ENCODE measurements at regions not wholly inside any gene's neighbourhood (a gene's known extent, or its start where the extent isn't known, plus 50 kb on each side); places are given as distances from the start of the nearest gene placed in this dataset.

DNA sequence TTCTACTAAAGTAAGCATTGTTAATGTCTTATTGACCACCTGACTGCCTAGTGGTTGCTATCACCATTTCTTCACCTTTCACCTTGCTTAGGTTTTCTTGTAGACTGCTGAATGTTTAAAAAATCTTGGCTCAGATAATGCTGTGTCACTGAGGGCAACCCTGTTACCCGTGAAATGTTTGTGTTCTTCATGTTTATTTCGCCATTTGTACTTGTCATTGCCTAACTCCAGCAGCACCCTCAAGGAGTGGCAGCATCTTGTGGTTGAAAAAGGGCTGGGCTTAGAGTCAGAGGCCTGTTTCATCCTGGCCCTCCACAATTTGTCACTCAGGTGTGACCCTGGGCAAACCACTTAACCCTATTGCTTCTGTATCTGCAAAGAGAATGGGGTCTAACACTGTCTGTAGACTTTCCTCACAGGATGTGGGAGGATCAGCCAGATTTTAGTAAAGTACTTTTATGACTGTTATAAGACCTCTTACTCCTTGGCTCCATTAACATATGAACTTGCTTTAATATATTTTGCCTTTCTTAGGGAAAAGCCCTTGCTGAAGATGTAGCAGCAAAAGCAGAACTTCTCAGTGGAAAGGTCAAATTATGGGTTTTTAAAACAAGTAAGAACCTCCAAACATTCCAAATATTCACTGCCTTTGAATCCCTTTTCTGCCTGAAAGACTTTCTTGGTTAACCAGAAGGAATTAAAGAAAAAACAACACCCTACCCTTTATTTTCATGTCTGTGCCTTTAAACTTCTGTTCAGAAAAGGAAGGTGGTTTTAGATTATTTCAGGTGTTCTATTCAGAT lies 154.5 kb upstream of the C11orf87 start:
- TF ChIP-seq, protein P1, sequence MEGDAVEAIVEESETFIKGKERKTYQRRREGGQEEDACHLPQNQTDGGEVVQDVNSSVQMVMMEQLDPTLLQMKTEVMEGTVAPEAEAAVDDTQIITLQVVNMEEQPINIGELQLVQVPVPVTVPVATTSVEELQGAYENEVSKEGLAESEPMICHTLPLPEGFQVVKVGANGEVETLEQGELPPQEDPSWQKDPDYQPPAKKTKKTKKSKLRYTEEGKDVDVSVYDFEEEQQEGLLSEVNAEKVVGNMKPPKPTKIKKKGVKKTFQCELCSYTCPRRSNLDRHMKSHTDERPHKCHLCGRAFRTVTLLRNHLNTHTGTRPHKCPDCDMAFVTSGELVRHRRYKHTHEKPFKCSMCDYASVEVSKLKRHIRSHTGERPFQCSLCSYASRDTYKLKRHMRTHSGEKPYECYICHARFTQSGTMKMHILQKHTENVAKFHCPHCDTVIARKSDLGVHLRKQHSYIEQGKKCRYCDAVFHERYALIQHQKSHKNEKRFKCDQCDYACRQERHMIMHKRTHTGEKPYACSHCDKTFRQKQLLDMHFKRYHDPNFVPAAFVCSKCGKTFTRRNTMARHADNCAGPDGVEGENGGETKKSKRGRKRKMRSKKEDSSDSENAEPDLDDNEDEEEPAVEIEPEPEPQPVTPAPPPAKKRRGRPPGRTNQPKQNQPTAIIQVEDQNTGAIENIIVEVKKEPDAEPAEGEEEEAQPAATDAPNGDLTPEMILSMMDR (IDR thresholded peaks at IDR 0.05) = no peak
- Mint-ChIP-seq H3K36me3 (peaks cover 9% of the 10 kb centered on the region), H3K4me3 (no peak overlapping the region), H3K4me1 (no peaks in the 10 kb centered on the region), H3K27ac (no peak overlapping the region), H3K27me3 (ENCODE audit: low read depth in 2 of 2) (no peaks in the 10 kb centered on the region), H3K9me3 (peaks cover 11 to 21% of the 10 kb centered on the region in 2 donors)
- DNase-seq (no peak), ATAC-seq (no peak)
- Histone ChIP-seq H3K36me3 (ENCODE audit: control insufficient read depth, insufficient read depth, low read length) (no peaks in the 10 kb centered on the region), H3K4me1 (ENCODE audit: control insufficient read depth, insufficient read depth, low read length) (no peaks in the 10 kb centered on the region), H3K4me3 (ENCODE audit: low read length) (no peak overlapping the region), H3K27ac (ENCODE audit: low read length) (no peak overlapping the region), H3K27me3 (ENCODE audit: control insufficient read depth, insufficient read depth, low read length) (no peaks in the 10 kb centered on the region), H3K9me3 (ENCODE audit: control insufficient read depth, insufficient read depth, low read length) (peaks cover 6% of the 10 kb centered on the region)
- intact Hi-C loops (cut with micrococcal nuclease) = no loop called here
- 41% methylated on average over 2 of the region's 2 CpGs for WGBS (ENCODE audit: insufficient coverage)

DNA sequence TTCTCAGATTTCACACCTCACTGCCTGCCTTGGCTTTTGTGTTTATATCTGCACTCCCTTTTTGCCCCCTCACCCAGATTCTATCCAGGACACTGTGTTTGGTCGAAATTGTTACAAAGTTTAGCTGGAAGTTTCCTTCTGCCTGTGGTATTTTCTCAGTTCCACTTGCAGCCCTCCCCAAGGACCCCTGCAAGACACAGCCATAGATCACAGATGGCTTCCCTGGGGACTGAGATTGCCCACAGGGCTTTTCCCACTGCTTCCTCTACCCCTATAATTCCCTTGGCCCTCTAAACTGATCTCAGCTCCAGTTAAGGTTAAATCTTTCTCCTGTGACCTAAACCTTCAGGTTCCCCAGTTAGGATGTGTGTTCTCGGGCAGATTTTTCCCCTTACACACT lies 146.1 kb upstream of the C11orf87 start:
- TF ChIP-seq, protein P1 (IDR thresholded peaks at IDR 0.05) = no peak
- Mint-ChIP-seq H3K9me3 (peaks cover 16 to 18% of the 10 kb centered on the region in 2 donors), H3K4me3 (no peak overlapping the region), H3K36me3 (peaks cover 8% of the 10 kb centered on the region), H3K27me3 (ENCODE audit: low read depth in 2 of 2) (no peaks in the 10 kb centered on the region), H3K4me1 (no peaks in the 10 kb centered on the region), H3K27ac (no peak overlapping the region)
- intact Hi-C loops (cut with micrococcal nuclease) = no loop called here
- H3K27me3 ChIP-seq (ENCODE audit: control insufficient read depth, insufficient read depth, low read length) = no peaks in the 10 kb centered on the region
- WGBS (ENCODE audit: insufficient coverage) = 58% methylated on average over 2 of the region's 2 CpGs
- no peaks in the 10 kb centered on the region for H3K4me1 ChIP-seq (ENCODE audit: control insufficient read depth, insufficient read depth, low read length)
- H3K36me3 ChIP-seq (ENCODE audit: control insufficient read depth, insufficient read depth, low read length) = no peaks in the 10 kb centered on the region
- H3K9me3 ChIP-seq (ENCODE audit: control insufficient read depth, insufficient read depth, low read length) = no peaks in the 10 kb centered on the region
- H3K27ac ChIP-seq (ENCODE audit: low read length) = no peak overlapping the region
- ATAC-seq = no peak
- no peak overlapping the region for H3K4me3 ChIP-seq (ENCODE audit: low read length)
- no peak for DNase-seq

DNA sequence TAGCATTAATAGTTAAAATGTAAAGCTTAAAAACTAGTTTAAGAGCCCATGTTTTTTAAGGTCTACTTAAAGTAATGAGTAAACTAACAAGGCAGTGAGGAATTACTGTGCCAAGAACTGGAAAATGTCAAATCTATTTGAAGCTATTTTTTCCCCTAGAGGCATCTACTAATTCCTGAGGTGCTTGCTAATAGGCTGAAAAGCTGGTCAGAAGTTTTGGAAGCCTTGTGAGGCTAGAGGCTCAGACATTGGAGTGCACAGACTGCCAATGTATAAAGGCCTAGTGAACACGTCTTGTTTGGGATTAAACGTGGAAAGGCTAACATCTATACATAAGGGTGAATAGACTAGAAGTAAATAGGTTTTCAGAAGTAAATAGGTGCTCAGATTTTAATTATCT lies 136.5 kb upstream of the C11orf87 start:
- no peaks in the 10 kb centered on the region for H3K27me3 Mint-ChIP-seq (ENCODE audit: low read depth in 2 of 2)
- H3K27ac Mint-ChIP-seq = no peak overlapping the region
- TF ChIP-seq, protein P1 (IDR thresholded peaks at IDR 0.05) = no peak
- ATAC-seq (no peak), DNase-seq (no peak)
- Histone ChIP-seq H3K4me3 (ENCODE audit: low read length) (no peak overlapping the region), H3K36me3 (ENCODE audit: control insufficient read depth, insufficient read depth, low read length) (no peaks in the 10 kb centered on the region), H3K27me3 (ENCODE audit: control insufficient read depth, insufficient read depth, low read length) (no peaks in the 10 kb centered on the region), H3K4me1 (ENCODE audit: control insufficient read depth, insufficient read depth, low read length) (no peaks in the 10 kb centered on the region), H3K27ac (ENCODE audit: low read length) (no peak overlapping the region), H3K9me3 (ENCODE audit: control insufficient read depth, insufficient read depth, low read length) (peaks cover 5% of the 10 kb centered on the region)
- H3K9me3 Mint-ChIP-seq = peaks cover 6 to 11% of the 10 kb centered on the region in 2 donors
- peaks cover 4% of the 10 kb centered on the region for H3K36me3 Mint-ChIP-seq
- H3K4me1 Mint-ChIP-seq = no peaks in the 10 kb centered on the region
- H3K4me3 Mint-ChIP-seq = no peak overlapping the region
- 78% methylated on average over 2 of the region's 2 CpGs for WGBS (ENCODE audit: insufficient coverage)
- intact Hi-C loops (cut with micrococcal nuclease) = no loop called here

DNA sequence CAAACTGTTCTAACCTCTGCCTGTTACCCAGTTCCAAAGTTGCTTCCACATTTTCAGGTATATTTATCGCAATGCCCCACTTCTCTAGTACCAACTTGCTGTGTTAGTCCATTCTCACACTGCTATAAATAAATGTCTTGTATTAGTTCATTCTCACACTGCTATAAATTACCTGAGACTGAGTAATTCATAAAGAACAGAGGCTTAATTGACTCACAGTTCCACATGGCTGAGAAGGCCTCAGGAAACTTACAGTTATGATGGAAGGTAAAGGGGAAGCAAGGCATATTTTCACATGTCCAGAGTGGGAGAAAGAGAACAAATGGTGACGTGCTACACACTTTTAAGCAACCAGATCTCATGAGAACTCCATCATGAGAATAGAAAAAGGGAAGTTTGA lies 130.4 kb upstream of the C11orf87 start:
- ATAC-seq (no peak), DNase-seq (no peak)
- Mint-ChIP-seq H3K27ac (no peak overlapping the region), H3K9me3 (peaks cover 7 to 11% of the 10 kb centered on the region in 2 donors), H3K36me3 (no peaks in the 10 kb centered on the region), H3K27me3 (ENCODE audit: low read depth in 2 of 2) (no peaks in the 10 kb centered on the region), H3K4me1 (no peaks in the 10 kb centered on the region), H3K4me3 (no peak overlapping the region)
- no peak overlapping the region for H3K27ac ChIP-seq (ENCODE audit: low read length)
- no peaks in the 10 kb centered on the region for H3K27me3 ChIP-seq (ENCODE audit: control insufficient read depth, insufficient read depth, low read length)
- H3K4me1 ChIP-seq (ENCODE audit: control insufficient read depth, insufficient read depth, low read length) = no peaks in the 10 kb centered on the region
- TF ChIP-seq, protein P1 (IDR thresholded peaks at IDR 0.05) = no peak
- H3K9me3 ChIP-seq (ENCODE audit: control insufficient read depth, insufficient read depth, low read length) = no peaks in the 10 kb centered on the region
- no peaks in the 10 kb centered on the region for H3K36me3 ChIP-seq (ENCODE audit: control insufficient read depth, insufficient read depth, low read length)
- no peak overlapping the region for H3K4me3 ChIP-seq (ENCODE audit: low read length)
- intact Hi-C loops (cut with micrococcal nuclease) = no loop called here
- 81% methylated on average over 2 of the region's 2 CpGs for WGBS (ENCODE audit: insufficient coverage)

Measured in natural killer cell (primary cell).